HG03135 (cell line): ENCODE measurements at regions not wholly inside any gene's neighbourhood (a gene's known extent, or its start where the extent isn't known, plus 50 kb on each side); places are given as distances from the start of the nearest gene placed in this dataset.

ENCODE experiments used
- ATAC-seq: cut with Tn5 transposase; IDR thresholded peaks from one replicate; pipeline ENCODE4 v1.9.1; 2021; ENCODE audit warnings: mild to moderate bottlenecking, moderate library complexity; ENCODE audit not compliant: unreplicated experiment

DNA sequence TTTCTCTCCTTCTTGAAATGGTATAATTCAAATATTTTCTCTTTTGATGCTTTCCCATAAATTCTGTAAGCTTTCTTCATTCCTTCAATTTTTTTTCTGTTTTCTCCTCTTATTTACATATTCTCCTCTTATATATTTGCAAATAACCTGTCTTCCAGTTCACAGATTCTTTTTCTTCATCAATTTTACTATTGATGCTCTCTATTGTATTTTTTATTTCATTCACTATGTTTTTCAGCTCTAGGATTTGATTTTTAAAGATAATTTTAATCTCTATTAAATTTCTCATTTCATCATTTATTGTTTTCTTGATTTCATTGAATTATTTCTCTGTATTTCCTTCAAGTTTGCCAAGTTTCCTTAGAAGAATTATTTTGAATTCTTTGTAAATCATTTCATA, 54.0 kb upstream of the PRPS1L1 start:
- no peak for ATAC-seq

DNA sequence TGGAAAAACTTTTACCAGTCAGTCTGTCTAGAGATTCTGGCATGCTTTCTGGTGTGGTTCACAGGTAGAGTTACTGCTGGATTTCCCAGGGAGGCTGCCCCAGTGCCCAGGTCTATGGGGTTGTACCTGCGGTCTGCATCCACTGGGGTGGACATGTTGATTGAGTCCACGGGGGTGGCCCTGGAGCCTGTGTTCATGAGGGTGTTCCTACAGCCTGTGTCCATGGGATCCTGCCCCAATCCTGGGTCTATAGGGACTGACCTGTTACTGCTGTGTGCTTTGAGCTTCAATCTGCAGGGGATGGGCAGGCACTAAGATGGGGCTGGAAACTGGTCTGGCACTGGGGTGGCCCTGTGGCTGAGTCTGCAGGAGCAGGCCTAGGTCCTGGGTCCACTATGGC, 54.5 kb upstream of the PRPS1L1 start:
- ATAC-seq = no peak

DNA sequence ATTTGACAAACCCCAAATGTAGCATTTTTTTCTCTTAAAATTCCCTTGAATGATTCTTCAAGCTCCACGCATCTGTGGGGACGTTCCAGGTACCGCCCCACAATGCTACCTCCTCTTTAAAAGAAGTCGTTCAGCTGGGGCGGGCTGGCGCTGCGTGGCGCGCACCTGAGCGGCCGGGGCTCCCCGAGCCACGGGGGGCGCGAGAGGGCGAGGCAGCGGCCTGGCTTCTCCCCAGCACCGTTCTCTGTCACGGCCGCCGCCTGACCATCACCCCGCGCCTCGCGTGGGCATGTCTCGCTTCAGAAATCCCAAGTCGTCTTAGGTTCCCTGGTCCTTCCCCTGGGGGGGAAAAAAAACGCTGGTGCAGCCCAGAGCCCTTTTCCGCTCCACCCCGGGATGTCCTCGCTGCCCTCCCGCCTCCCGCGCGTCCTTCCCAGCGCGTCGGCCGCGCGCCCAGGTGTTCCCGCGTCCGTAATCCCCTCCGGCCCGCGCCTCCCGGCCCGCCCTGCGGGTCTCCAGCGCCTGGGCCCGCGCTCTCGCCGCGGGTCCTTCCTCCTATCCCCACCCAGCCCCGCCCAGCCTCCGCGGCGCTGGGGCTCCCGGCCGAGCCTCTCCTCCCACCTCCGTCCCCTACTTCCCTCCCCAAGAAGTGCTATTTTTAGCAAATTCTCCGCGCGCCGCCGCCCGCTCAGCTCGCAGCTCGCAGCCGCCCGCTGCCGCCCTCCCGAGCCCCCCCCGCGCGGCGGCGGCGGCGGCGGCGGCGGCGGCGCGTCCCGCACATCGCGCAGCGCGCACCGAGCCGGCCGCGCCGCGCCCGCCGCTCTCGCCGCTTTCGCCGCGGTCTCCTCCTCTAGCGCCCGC, 58.7 kb upstream of the PRPS1L1 start:
- ATAC-seq = no peak

DNA sequence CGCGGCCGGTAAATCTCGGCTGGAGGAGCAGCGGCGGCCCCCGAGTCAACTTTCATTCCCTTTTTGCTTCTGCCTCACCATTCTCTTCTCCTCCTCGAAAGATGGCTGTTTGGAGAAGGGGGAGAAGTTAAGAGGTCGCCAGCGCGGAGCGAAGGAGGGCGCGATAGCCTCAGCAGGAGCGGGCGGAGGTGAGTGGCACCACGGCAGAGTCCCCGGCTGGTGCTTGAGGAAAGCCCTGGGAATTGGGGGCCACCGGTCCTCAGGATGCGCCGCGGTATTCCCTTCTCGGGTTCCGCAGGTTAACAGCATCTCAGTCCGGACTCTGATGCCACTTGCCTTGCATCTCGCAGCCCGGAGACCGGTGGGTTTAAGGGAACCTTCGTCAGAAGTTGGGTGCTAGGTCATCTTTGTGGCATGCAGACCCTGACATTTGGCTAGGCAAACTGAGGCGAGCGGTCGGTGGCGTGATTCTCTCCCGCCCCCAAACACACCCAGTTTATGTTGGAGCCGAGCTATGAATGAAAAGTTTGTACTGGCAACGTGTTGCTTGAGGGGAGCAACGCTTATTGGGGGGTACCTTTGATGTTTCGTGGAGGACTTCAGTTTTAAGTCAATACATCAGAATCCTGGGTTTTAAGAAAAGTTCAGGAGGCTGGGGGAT, 59.5 kb upstream of the PRPS1L1 start:
- ATAC-seq = no peak

DNA sequence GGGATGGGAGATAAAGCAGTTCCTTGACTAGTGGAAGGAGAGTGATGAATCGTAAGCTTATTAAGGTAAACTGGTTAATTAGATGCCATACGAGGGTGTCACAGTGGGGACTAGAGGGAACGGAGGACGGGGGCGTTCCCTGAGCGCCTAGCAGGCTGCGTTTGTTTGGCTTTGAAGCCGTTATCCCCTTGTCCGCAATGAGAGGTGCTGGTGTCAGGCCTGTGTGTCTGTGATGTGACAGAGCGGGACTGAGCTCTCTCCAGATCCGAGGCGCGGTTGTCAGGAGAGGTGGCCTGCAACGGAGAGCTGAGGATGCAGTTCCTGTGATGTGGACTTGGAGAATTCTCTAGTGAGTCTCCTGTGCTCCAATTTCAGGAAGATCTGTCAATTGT, 60.0 kb upstream of the PRPS1L1 start:
- no peak for ATAC-seq

DNA sequence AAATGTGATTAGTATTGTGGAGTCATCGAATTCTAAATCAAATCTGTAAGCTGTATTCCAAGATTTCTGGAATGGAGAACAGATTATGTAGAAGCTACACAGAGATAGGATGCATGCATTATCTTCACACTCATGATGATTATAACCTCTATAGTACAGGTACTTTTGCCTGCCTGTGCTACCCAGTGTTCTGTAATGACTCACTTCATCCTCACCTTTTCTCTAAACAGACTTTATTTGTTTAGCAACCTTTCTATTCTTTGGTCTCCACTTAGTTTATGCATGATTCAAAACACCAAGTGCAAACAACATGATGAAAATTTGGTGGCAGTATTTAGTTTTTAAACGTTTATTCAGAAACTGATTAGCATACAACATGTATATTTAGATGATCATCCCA, 68.4 kb upstream of the PRPS1L1 start:
- no peak for ATAC-seq

DNA sequence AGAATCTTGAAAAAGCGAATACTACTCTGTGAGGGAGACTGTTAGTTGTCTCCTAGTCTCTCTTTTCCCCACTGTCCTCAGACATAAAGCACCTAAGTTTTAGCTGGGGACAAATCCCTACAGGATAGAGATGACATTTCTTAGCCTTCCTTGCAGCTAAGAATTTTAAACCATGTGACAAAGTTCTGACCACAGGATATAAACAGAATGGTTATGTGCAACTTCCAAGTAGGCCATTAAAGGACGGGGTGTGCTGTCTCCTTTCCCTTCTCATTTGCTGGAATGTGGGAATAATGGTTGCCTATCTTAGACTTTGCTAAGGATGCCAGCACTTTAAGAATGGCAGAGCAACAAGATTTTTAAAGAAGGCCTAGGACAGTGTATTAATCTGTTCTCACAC, 74.9 kb upstream of the PRPS1L1 start:
- ATAC-seq = no peak

DNA sequence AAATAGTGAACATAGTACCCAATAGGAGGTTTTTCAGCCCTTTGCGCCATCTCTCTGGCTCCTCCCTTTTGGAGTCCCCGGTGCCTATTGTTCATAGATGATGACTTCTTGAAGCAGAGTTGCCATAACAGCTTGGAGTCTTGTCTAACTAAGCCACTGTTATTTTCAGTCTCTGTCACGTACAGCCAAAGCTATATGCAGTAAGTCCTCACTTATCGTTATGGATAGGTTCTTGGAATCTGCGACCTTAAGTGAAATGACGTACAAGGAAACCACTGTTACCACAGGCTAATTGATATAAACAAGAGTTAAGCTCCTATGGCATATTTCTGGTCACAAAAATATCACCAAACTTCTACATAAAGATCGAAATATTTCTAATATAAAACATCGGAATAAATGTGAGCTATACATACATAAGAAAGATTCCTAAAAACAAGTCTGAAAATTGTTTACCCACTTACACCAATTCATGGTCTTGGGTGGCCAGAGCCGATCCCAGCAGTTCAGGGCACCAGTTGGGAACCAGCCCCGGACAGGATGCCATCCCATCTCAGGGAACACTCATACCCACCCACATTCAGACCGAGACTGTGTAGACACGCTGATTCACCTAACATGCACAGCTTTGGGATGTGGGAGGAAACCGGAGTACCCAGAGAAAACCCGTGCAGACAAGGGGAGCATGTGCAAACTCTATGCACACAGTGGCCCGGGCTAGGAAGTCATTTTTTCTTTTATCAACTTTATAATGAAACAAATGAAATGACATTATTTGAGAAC, 76.0 kb upstream of the PRPS1L1 start:
- ATAC-seq = no peak

DNA sequence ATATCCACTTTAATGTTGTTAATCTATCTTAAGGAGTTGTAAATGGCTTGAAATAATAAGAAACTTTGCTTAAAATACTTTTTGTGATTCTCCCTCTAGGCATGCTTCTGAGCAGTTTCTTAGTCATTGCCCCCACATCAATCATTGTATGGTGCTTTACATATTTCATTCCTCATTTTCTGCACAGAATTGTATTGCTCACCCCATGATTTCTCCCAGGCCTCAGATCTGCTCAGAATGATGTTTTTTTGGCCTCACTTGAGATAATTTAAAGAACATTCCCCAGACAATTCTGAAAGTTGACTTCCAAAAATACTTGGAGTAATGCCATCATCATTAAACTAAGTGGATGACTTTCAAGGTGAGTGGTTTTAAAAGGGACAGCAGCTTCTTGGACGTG, 82.1 kb upstream of the PRPS1L1 start:
- no peak for ATAC-seq

DNA sequence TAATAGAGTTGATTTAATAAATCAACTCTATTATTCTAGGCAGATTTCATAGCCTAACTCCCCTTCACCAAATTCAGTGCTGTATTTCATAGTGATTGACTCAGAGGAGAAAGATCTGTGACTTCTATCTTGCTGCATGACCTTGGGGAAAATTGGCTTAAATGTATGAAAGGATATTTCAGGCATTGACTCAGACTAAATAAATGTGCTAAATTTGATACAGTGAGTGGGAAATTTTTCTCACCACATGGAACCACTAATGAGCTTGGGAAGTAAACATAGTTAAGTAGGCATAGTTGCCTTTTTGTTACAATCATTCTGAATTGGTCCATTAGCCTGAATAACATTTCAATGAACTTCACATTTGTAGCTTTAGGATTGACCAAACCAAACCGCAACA, 89.0 kb upstream of the PRPS1L1 start:
- ATAC-seq = no peak

DNA sequence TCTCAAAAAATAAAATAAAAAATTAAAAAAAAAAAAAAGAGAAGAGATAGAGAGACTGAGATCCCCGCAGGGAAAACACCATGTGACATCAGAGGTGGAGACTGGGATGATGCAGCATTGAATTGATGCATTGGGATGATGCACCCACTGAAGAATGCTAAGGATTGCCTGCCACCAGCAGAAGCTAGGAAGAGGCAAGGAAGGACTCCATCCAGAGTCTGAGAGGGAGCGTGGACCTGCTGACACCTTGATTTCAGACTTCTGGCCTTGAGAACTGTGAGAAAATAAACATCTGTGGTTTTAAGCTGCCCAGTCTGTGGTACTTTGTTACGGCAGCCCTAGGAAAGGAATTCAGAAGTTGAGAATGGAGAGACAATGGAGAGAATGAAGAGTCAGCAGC, 89.8 kb upstream of the PRPS1L1 start:
- no peak for ATAC-seq

DNA sequence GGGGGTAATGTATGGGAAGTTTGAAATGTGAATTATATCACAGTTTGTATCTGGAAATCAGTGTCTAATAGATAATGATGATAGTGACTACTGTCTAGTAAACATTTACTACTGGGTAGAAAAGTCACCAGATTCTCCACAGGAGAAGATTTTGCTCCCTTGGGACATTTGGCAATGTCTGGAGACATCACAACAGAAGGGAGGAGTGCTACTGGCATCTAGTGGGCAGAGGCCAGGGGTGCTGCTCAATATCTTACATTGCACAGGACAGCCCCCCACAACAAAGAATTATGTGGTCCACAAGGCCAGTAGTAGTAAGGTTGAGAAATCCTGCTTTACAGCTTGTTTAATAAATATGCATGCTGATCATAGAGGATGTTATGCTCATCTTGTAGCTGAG, 92.3 kb upstream of the PRPS1L1 start:
- ATAC-seq = no peak

DNA sequence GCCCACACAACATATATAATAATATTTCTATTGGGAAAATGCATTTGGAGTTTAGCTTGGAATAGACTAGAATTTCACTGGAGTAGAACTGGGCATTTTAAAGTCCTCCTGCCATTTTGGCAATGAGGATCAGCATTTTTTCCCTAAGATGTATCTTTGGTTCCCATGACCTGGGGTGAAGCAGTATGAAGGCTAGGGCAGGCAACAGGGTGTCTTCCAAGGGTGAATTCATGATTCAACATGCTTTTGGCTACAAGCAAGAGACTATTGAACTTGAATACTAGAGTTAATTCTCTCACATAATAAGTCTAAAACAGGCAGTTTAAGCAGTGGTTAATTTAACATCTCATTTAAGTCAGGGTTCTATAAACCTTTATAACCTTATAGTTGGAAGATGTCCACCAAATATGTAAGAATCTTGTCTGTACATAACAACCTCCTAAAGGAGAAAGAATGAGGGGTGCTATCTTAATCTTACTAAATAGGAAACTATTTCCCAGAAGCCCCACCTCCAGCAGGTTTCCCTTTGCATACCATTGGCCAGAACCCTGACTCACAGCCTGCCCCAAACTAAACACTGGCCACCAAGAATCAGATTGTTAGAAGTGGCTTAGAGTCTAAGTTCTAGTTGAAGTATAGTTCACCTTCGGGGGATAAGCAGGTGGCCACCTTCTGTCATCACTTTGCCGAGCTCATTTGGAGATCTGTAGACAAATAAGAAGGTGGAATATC, 96.0 kb upstream of the PRPS1L1 start:
- no peak for ATAC-seq

DNA sequence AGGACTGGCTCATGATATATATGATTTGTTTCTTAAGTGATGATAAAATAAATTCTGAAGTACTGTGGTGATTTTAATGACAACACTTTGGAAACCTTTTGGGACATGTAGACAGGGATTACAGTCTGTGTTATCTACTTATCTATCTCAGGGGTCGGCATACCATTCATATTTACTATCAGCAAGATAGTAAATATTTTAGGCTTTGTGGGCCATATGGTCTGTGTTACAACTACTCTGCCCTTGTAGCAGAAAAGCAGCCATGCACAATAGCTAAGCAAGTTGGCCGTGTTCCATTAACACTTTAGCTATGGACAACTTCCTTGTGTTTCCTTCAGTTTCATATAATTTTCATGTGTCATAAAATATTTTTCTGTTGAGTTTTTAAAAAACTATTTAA, 97.8 kb upstream of the PRPS1L1 start:
- no peak for ATAC-seq

DNA sequence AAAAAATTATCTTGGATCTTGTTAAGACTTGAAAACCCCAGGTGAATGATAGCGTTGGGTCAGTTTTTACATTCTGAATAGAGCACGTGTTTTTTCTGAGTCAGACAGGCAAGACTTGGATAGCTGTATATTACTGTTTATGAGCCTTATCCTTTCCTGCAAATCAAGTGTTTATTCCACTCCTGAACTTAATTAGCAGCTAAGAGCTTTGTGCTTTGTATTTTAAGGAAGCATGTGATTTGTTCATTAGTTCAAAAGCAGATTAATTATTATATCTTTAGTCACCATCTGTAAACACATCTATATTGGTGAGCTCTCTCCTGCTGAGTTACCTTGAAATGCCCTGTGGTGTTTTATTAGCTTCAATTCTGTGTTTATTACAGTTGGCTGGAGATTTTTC, 98.6 kb upstream of the PRPS1L1 start:
- no peak for ATAC-seq

DNA sequence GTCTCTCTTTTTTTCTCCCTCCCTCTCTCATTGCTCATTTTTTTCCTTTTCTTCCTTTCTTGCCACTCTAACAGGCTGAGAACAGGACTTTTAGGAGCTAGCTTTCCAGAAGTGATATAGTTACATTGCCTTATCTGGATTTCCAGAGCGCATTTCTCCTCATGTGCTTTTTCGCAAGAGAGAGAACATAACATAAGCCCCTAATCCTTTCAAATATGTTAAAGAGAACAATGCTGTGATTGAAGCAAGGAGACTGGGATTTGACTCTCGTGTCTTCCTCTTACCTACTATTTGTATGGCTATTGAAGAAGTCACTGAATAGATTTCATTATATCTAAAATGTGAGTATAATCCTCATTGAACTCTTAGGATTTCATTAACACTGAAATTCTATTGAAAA, 101.2 kb upstream of the PRPS1L1 start:
- no peak for ATAC-seq

DNA sequence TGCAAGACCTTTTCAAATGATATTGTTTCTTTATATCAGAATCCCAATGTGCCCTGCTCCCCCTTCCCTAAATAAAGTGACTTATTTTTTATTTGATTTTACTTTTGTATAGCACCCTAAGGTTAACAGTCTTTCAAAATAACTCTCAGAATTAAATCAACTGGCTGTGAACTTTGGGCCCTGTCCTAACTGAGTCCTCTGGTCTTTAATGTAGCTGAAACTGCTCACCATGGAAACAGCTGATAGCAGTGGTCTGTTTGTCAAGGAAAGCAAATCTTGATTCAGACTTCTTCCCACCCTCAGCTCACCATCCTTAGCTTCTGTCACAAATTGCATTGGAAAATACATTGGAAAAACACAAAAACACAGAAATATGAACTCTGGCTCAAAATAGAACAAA, 105.2 kb upstream of the PRPS1L1 start:
- no peak for ATAC-seq

DNA sequence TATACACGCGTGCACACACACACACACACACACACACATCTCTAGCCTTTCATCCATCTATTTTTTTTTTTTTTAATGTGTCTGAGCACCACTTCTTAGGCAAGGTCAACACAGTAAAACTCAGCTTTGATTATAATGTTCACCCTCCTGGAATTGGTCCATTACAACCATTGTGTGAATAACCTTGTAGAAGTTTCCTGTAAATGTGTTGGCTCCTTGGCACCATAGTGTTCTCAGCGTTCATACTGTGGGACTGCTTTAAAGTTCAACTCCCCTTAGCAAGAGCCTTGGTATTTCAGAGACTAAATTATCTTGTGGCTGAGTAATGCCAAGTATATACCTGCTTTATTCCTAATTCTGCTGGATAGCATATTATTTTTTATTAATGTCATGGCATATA, 106.3 kb upstream of the PRPS1L1 start:
- no peak for ATAC-seq

DNA sequence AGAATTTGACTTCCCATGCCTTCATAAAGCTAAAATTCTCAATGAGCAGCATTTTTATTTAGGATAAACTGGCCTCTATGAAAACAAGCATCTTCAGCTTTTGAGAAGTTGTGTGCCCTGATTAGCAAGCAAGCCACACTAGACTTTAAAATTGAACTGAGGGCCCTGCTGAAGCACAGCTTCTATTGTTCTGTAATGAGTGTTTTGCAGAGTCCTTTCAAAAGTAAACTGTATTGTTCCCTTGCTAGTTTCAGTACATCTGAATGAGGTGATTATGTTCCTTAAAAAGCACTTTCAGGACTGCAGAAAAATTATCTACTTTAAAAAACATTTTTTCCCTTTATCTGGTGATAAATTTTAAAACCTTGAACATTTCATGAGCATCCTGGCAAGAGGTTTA, 113.3 kb upstream of the PRPS1L1 start:
- no peak for ATAC-seq

DNA sequence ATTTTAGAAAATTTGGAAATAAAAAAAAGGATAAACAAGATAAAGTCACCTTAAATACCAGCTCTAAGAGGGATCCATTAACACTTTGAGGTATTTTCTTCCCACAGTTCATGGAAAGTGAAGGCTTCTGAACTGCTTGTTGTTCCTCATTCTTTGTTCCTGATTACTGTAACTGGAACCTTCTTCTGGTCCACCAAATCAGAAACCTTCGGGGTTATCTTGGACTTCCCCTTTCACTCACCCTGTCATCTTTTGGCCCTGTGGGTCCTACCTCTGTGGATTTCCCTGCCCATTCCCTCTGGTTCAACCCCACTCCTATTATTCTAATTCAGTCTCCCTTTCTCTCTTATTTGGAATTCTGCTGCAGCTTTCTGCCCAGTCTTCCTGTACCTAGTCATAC, 116.5 kb upstream of the PRPS1L1 start:
- ATAC-seq = no peak

DNA sequence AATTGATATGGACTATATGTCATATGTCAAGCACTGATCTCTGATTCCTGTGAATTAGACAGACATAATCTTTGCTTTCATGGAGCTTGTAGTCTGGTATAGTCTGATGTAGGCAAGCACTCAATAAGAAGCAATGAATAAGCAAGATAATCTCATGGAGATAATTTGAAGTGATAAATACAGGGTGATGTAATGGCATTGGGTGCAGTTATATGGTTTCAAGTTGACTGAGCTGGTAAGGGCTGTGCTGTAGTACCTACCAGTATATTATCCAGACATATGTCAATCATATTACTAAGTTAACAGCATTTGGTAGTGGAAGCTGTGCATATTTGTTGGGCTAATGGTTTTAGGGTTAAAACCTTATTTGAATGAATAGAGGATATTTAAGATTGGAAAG, 117.5 kb upstream of the PRPS1L1 start:
- ATAC-seq = no peak
